ENCODE measurements at regions not wholly inside any gene's neighbourhood (a gene's known extent, or its start where the extent isn't known, plus 50 kb on each side); places are given as distances from the start of the nearest gene placed in this dataset.
"Not testable (repeated sequence)": the region's sequence is repeated elsewhere in the genome, so short reads cannot be mapped to it uniquely, and the experiment has no call there.

DNA sequence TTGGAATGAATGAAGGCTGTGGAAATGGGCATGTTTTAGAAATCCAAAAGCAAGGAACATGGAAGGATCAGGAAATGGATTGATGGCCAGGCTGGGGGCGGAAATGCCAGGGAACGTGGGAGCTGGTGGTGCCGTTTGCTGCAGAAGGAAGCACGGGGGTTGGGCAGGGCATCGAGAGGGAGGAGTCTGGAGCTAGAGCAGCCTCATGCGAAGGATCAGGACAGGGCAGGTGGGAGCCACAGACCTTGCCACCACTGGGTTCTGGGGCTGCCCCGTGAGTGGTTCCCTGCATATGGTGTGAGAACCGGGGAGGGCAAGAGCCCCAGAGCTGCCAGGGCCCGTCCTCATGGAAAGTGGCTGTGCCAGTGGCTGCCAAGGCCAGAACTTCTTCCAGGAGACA, 193.8 kb upstream of the ZNF32 start:
- ChIA-PET POLR2A (no interaction called here), CTCF (no interaction called here)
- H3K4me1 Mint-ChIP-seq (ENCODE audit: low read depth): peaks cover 39% of the 10 kb centered on the region
- H3K27ac Mint-ChIP-seq: no peak overlapping the region
- H3K9me3 Mint-ChIP-seq (ENCODE audit: insufficient read depth): no peaks in the 10 kb centered on the region
- no peaks in the 10 kb centered on the region for H3K36me3 Mint-ChIP-seq (ENCODE audit: low read depth)
- peaks cover 5% of the 10 kb centered on the region for H3K27me3 Mint-ChIP-seq (ENCODE audit: low read depth)
- ATAC-seq (no peak), DNase-seq (peak; percentile 9)
- H3K4me3 Mint-ChIP-seq: no peak overlapping the region

DNA sequence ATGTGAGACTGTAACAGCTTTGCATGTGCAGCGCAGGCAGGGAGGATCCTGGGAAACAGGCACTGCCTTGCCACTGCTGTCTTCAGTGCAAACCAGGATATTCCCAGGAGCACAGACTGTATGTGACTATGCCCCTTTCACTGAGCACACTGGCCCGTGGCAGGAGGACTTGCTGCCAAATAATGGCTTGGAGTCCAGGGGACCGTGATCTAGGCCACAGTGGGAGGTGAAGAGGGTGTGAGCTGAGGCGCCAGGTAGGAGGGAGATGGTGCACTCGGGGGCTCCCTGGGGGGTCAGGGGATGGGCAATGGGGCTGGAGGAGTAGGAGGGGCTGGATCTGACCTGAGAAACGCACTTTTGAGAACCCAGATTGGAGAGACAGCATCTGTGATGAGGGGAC, 193.4 kb upstream of the ZNF32 start:
- POLR2A ChIA-PET: no interaction called here
- Mint-ChIP-seq H3K36me3 (ENCODE audit: low read depth) (no peaks in the 10 kb centered on the region), H3K4me1 (ENCODE audit: low read depth) (peaks cover 36% of the 10 kb centered on the region), H3K9me3 (ENCODE audit: insufficient read depth) (no peaks in the 10 kb centered on the region), H3K27me3 (ENCODE audit: low read depth) (peaks cover 5% of the 10 kb centered on the region), H3K27ac (no peak overlapping the region), H3K4me3 (no peak overlapping the region)
- ATAC-seq: no peak
- CTCF ChIA-PET: no interaction called here
- DNase-seq: peak; percentile 13

DNA sequence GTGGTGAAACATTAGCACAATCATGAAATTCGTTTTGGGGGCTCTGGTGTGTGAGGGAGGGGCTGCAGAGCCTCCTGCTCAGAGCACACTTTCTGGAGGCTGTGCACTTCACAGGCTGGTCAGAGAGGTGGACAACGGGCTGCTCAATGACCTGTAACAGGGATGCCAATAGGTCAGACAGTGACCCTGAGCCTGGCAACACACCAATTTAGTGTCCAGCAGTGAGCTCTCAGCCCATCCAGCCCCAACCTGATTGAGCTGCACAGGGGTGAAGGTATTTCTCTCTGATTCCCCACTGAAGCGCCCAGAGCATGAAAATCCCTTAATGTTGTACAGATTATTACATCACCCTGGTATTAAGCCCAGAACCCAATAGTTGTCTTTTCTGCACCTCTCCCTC, 191.3 kb upstream of the ZNF32 start:
- H3K4me1 Mint-ChIP-seq (ENCODE audit: low read depth): peaks cover 17% of the 10 kb centered on the region
- DNase-seq: no peak
- peaks cover 4% of the 10 kb centered on the region for H3K36me3 Mint-ChIP-seq (ENCODE audit: low read depth)
- no peak overlapping the region for H3K27ac Mint-ChIP-seq
- no peaks in the 10 kb centered on the region for H3K9me3 Mint-ChIP-seq (ENCODE audit: insufficient read depth)
- H3K4me3 Mint-ChIP-seq: no peak overlapping the region
- H3K27me3 Mint-ChIP-seq (ENCODE audit: low read depth): peaks cover 5% of the 10 kb centered on the region
- ChIA-PET CTCF (no interaction called here), POLR2A (no interaction called here)
- no peak for ATAC-seq

DNA sequence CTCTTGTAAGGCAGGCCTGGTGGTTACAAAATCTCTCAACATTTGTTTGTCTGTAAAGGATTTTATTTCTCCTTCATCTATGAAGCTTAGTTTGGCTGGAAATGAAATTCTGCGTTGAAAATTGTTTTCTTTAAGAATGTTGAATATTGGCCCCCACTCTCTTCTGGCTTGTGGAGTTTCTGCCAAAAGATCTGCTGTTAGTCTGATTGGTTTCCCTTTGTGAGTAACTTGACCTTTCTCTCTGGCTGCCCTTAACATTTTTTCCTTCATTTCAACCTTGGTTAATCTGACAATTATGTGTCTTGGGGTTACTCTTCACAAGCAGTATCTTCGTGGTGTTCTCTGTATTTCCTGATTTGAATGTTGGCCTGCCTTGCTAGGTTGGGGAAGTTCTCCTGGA, 186.1 kb upstream of the ZNF32 start:
- H3K4me1 Mint-ChIP-seq (ENCODE audit: low read depth): not testable (repeated sequence)
- CTCF ChIA-PET: interaction anchor here (1.0 kb wide), 1 partner anchor 145 kb away, joined by 3 read pairs; no protein-coding TSS in a partner anchor
- H3K27me3 Mint-ChIP-seq (ENCODE audit: low read depth): peaks cover 30% of the 10 kb centered on the region

DNA sequence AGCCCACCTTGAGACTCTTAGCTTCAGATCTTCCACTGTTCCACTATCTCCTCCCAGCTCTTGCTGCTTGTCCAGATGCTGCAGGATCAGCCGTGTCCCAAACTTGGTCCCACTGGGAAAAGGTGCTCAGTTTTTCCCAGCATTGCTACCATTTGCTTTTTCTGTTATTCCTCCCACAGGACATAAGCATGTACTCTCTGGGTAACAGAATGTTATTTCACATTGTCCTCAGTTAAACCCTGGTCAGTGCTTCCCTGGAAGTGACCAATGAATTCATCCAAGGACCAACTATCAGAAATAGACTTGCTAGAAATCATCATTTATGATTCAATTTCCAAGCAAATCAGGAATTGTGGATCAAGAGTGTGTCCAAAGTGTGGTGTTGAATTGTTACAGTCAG, 179.2 kb upstream of the ZNF32 start:
- POLR2A ChIA-PET: no interaction called here
- CTCF ChIA-PET: no interaction called here

More for the DNA sequence above, 186.1 kb upstream of the ZNF32 start:
- H3K4me3 Mint-ChIP-seq; H3K9me3 Mint-ChIP-seq (ENCODE audit: insufficient read depth); ATAC-seq; H3K27ac Mint-ChIP-seq; POLR2A ChIA-PET; DNase-seq: not testable (repeated sequence)
- H3K36me3 Mint-ChIP-seq (ENCODE audit: low read depth): peaks cover 12% of the 10 kb centered on the region

DNA sequence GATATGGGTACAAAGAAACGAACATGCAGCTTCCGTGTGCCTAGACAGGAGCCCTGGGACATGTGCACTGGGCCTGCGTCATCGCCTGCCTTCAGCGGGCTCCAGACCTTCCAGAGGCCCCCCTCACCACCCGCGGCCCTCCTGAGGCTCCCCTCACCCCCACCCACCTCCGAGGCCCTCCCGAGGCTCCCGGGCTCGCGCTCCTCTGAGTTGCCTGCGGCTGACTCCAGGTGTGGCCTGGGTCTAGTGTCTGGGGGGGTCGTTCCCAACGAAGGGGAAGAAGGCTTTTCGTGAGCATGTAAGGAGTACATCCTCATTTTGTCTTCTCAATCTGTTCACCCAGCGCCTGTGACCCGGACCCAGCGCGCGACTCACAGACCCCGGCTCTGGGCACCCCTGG, 177.3 kb upstream of the ZNF32 start:
- POLR2A ChIA-PET: no interaction called here
- Mint-ChIP-seq H3K36me3 (ENCODE audit: low read depth) (peaks cover 2% of the 10 kb centered on the region), H3K27ac (no peak overlapping the region), H3K4me3 (no peak overlapping the region), H3K4me1 (ENCODE audit: low read depth) (peaks cover 29% of the 10 kb centered on the region), H3K27me3 (ENCODE audit: low read depth) (peaks cover 8% of the 10 kb centered on the region), H3K9me3 (ENCODE audit: insufficient read depth) (peaks cover 3% of the 10 kb centered on the region)
- ATAC-seq (no peak), DNase-seq (no peak)
- CTCF ChIA-PET: no interaction called here

More for the DNA sequence above, 179.2 kb upstream of the ZNF32 start:
- Mint-ChIP-seq H3K4me3 (no peak overlapping the region), H3K27me3 (ENCODE audit: low read depth) (peaks cover 15% of the 10 kb centered on the region), H3K9me3 (ENCODE audit: insufficient read depth) (peaks cover 3% of the 10 kb centered on the region), H3K36me3 (ENCODE audit: low read depth) (peaks cover 2% of the 10 kb centered on the region), H3K27ac (no peak overlapping the region), H3K4me1 (ENCODE audit: low read depth) (peaks cover 12% of the 10 kb centered on the region)
- no peak for ATAC-seq
- no peak for DNase-seq

DNA sequence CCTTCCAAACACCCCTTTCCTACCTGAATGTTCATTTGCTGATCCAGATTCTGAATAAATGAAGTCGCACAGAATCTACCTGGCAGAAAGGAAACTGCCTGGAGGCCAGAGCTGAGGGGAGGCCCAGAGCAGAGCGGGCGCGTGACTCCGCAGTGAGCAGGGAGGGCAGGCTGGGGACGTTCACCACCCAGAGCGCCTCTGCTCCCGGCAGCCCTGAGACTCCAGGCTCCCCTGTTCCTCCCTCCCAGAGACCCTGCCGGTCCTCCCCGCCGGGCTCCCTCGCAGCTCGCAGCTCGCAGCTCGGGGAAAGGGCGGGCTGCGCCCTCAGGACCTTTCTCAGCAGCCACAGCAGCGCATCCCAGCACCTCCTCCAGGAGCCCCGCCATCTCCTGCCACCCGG, 176.7 kb upstream of the ZNF32 start:
- Mint-ChIP-seq H3K4me1 (ENCODE audit: low read depth) (peaks cover 32% of the 10 kb centered on the region), H3K36me3 (ENCODE audit: low read depth) (peaks cover 2% of the 10 kb centered on the region), H3K27me3 (ENCODE audit: low read depth) (peaks cover 6% of the 10 kb centered on the region), H3K27ac (no peak overlapping the region), H3K9me3 (ENCODE audit: insufficient read depth) (peaks cover 3% of the 10 kb centered on the region), H3K4me3 (no peak overlapping the region)
- no peak for ATAC-seq
- ChIA-PET POLR2A (interaction anchor here (0.6 kb wide), 1 partner anchor 85 kb away, joined by 3 read pairs; no protein-coding TSS in a partner anchor), CTCF (no interaction called here)
- DNase-seq: no peak

DNA sequence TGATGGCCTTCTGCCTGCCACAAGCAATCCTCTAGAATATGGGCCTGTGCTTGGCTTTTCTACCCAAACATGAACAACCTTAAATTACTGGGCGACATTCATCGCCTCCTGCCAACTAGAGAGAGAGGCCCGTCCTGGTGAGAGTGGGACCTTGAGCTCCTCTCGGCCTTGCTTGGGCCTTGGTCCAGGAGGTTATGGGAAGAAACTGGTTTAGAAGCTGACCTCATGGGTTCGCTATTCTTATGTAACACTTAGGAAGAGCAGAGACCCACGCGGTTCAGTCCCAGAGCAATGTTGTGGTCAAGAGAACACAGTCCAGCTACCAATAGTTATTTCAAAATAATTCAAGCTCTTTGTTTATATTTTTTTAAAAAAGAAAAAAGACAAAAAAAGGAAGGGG, 176.3 kb upstream of the ZNF32 start:
- Mint-ChIP-seq H3K27me3 (ENCODE audit: low read depth) (peaks cover 6% of the 10 kb centered on the region), H3K27ac (no peak overlapping the region), H3K4me3 (no peak overlapping the region), H3K9me3 (ENCODE audit: insufficient read depth) (peaks cover 3% of the 10 kb centered on the region), H3K36me3 (ENCODE audit: low read depth) (peaks cover 2% of the 10 kb centered on the region), H3K4me1 (ENCODE audit: low read depth) (peaks cover 35% of the 10 kb centered on the region)
- POLR2A ChIA-PET: interaction anchor here (0.6 kb wide), 1 partner anchor 86 kb away, joined by 3 read pairs; no protein-coding TSS in a partner anchor
- CTCF ChIA-PET: no interaction called here
- ATAC-seq (no peak), DNase-seq (no peak)

DNA sequence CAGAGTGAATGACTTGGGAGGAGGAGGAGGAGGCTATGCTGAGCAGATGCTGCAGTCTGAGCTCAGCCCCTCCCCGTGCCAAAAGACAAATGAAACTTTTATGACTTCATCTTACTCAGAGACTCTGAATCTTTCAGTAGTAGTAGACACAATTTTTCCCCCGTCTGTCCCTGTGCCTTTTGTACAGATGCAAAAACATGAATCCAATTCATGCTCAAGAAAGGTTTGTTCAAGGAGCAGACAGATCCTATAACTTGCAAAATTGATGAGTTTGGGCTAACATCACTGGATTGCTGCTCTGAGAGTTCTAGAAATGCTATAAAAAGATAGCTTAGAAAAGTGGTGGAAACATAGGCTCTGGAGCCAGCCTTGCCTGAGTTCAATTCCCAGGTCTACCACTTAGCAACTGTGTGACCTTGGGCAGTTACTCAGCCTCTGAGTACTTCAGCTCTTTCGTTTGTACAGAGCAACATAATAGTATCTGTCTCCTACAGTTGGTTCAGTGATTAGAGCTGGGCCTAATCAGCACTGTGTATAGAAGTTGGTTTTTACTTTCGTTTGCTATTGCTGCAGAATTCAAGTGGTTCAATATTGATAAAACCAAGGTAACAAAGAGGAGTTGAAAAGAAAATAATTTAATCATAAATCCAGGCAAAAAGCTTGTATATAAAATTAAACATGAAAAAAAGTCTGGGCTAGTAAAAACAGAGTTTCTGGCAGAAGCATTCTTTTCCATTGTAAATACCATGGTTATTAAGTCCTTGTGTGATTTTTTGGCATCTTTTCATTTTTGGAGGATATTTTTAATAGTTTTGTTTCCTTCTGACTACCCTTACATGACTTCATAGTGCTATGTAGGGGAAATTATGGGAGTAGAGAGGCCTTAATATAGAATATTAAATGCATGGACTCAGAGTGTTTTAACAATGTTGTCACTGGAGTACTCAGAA, 174.2 kb upstream of the ZNF32 start:
- Mint-ChIP-seq H3K4me1 (ENCODE audit: low read depth) (peaks cover 46% of the 10 kb centered on the region), H3K4me3 (no peak overlapping the region), H3K36me3 (ENCODE audit: low read depth) (peaks cover 3% of the 10 kb centered on the region), H3K9me3 (ENCODE audit: insufficient read depth) (no peaks in the 10 kb centered on the region), H3K27me3 (ENCODE audit: low read depth) (peaks cover 6% of the 10 kb centered on the region), H3K27ac (no peak overlapping the region)
- ChIA-PET POLR2A (no interaction called here), CTCF (interaction anchor here (0.8 kb wide), 1 partner anchor 14 kb away, joined by 3 read pairs; no protein-coding TSS in a partner anchor)
- DNase-seq: no peak
- no peak for ATAC-seq

DNA sequence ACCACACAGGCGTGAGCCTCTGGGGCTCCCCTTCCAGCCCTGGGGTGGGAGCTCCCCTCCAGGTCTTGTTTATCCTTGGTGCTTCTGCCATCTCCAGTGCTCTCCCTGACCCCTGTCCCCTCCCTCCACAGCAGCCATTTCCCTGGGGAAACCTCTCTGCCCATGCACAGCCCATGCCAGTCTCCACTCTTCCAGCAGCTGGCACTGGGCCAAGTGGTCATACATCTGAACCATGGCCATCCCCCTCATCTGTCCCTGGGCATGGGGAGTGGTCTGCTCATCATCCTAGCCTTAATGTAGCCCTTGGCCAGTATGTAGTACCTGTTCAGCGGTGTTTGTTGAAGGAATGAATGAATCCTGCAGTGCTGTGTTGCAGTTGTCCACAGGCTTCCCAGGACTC, 172.4 kb upstream of the ZNF32 start:
- POLR2A ChIA-PET: no interaction called here
- H3K9me3 Mint-ChIP-seq (ENCODE audit: insufficient read depth): no peaks in the 10 kb centered on the region
- H3K4me1 Mint-ChIP-seq (ENCODE audit: low read depth): peaks cover 64% of the 10 kb centered on the region
- no peak overlapping the region for H3K4me3 Mint-ChIP-seq
- H3K36me3 Mint-ChIP-seq (ENCODE audit: low read depth): peaks cover 5% of the 10 kb centered on the region
- H3K27me3 Mint-ChIP-seq (ENCODE audit: low read depth): no peaks in the 10 kb centered on the region
- ATAC-seq (no peak), DNase-seq (no peak)
- CTCF ChIA-PET: no interaction called here
- no peak overlapping the region for H3K27ac Mint-ChIP-seq

DNA sequence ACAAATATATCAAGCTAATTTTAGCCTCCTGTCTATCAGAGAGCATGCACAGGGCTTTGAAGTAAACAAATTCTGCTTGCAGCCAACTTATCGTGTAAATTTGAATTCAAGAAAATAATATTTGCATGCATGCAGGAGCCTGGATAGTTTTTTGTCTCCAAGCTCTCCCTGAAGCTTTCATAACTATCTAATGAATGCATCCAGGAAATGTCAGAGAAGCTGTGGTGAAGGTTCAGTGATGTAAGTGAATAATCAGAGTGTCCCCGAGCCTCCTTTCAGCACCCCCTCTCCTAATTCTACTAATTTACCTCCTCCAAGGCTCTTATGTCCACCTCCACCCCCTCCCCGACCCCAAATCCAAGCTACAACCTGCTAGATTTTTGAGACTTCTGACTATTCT, 172.0 kb upstream of the ZNF32 start:
- H3K4me1 Mint-ChIP-seq (ENCODE audit: low read depth): peaks cover 68% of the 10 kb centered on the region
- ATAC-seq (no peak), DNase-seq (no peak)
- ChIA-PET POLR2A (no interaction called here), CTCF (no interaction called here)
- no peak overlapping the region for H3K4me3 Mint-ChIP-seq
- H3K9me3 Mint-ChIP-seq (ENCODE audit: insufficient read depth): no peaks in the 10 kb centered on the region
- peaks cover 5% of the 10 kb centered on the region for H3K36me3 Mint-ChIP-seq (ENCODE audit: low read depth)
- no peak overlapping the region for H3K27ac Mint-ChIP-seq
- H3K27me3 Mint-ChIP-seq (ENCODE audit: low read depth): no peaks in the 10 kb centered on the region

DNA sequence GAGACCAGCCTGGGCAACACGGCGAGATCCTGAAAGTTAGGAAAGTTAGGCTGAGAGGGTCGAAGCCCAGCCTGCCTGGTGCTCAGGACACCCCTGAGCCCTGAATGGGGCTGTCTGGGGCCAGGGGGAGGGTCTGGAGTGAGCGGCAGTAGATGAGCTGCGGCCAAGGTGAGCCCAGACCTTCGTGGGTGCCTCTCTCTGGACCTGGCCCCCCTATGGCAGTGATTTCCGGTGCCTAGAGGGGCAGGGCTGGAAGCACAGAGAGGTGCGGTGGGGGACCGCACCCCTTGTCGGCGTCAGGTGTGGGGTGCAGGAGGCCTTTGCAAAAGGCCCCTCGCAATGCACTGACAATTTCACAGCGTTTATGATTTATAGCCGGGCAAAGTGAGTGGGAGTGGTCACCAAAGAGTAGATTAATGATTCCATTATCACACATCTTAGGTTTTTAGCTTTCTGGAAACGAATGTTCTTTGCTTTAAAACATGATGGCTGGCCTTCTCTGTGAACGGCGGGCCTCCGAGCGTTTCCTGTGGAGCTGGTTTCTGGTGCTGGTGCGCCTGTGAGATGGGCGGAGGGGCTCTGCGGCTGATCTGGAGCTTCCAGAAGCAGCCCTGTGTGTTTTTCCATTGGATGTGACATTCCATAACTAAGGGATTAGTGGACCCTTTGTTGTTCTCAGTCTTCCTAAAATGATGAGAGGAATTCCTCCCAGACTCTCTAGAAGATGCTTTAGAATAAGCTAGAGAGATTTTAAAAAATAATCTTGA, 171.0 kb upstream of the ZNF32 start:
- POLR2A ChIA-PET: no interaction called here
- CTCF ChIA-PET: interaction anchor here (1.4 kb wide), 1 partner anchor 130 kb away, joined by 5 read pairs; no protein-coding TSS in a partner anchor
- Mint-ChIP-seq H3K36me3 (ENCODE audit: low read depth) (peaks cover 9% of the 10 kb centered on the region), H3K27ac (no peak overlapping the region), H3K27me3 (ENCODE audit: low read depth) (no peaks in the 10 kb centered on the region), H3K4me1 (ENCODE audit: low read depth) (peaks cover 78% of the 10 kb centered on the region), H3K4me3 (no peak overlapping the region), H3K9me3 (ENCODE audit: insufficient read depth) (no peaks in the 10 kb centered on the region)
- DNase-seq (no peak), ATAC-seq (no peak)

Data from activated CD8-positive, alpha-beta T cell treated with anti-CD3 and anti-CD28 coated beads, Interleukin-2, amount 10 ng/mL, durations not matched to agents 7 days and 5 days (primary cell).